ENCODE measurements at regions not wholly inside any gene's neighbourhood (a gene's known extent, or its start where the extent isn't known, plus 50 kb on each side); places are given as distances from the start of the nearest gene placed in this dataset.

- Mint-ChIP-seq H3K4me1 (no peaks in the 10 kb centered on the region), H3K27ac (no peak overlapping the region), H3K4me3 (no peak overlapping the region), H3K36me3 (no peaks in the 10 kb centered on the region), H3K9me3 (no peaks in the 10 kb centered on the region), H3K27me3 (ENCODE audit: low read depth) (peaks cover 7% of the 10 kb centered on the region)
- no peak for DNase-seq (ENCODE audit: low spot score in 2 of 2, unreplicated experiment in 2 of 2)
- TF ChIP-seq CTCF (IDR thresholded peaks at IDR 0.05; ENCODE audit: unreplicated experiment): no peak
Measured at GRCh38 chr6:90765491-90765890, 178.6 kb upstream of the MAP3K7 start.

- Mint-ChIP-seq H3K36me3 (no peaks in the 10 kb centered on the region), H3K9me3 (no peaks in the 10 kb centered on the region), H3K4me1 (no peaks in the 10 kb centered on the region), H3K27ac (no peak overlapping the region), H3K27me3 (ENCODE audit: low read depth) (peaks cover 8% of the 10 kb centered on the region), H3K4me3 (no peak overlapping the region)
- no peak for TF ChIP-seq CTCF (IDR thresholded peaks at IDR 0.05; ENCODE audit: unreplicated experiment)
- no peak for DNase-seq (ENCODE audit: low spot score in 2 of 2, unreplicated experiment in 2 of 2)
Measured at GRCh38 chr6:90764001-90764400, 177.1 kb upstream of the MAP3K7 start.

- DNase-seq (ENCODE audit: low spot score in 2 of 2, unreplicated experiment in 2 of 2): no peak
- no peak for TF ChIP-seq CTCF (IDR thresholded peaks at IDR 0.05; ENCODE audit: unreplicated experiment)
- Mint-ChIP-seq H3K36me3 (no peaks in the 10 kb centered on the region), H3K27ac (no peak overlapping the region), H3K9me3 (no peaks in the 10 kb centered on the region), H3K27me3 (ENCODE audit: low read depth) (peaks cover 10% of the 10 kb centered on the region), H3K4me3 (no peak overlapping the region), H3K4me1 (no peaks in the 10 kb centered on the region)
Measured at GRCh38 chr6:90759664-90760063, 172.8 kb upstream of the MAP3K7 start.

- no peak for TF ChIP-seq CTCF (IDR thresholded peaks at IDR 0.05; ENCODE audit: unreplicated experiment)
- H3K36me3 Mint-ChIP-seq: no peaks in the 10 kb centered on the region
- no peak for DNase-seq (ENCODE audit: low spot score in 2 of 2, unreplicated experiment in 2 of 2)
- H3K27ac Mint-ChIP-seq: no peak overlapping the region
- peaks cover 10% of the 10 kb centered on the region for H3K27me3 Mint-ChIP-seq (ENCODE audit: low read depth)
- H3K4me3 Mint-ChIP-seq: no peak overlapping the region
- no peaks in the 10 kb centered on the region for H3K9me3 Mint-ChIP-seq
- H3K4me1 Mint-ChIP-seq: peaks cover 2% of the 10 kb centered on the region
Measured at GRCh38 chr6:90758741-90759140, 171.9 kb upstream of the MAP3K7 start.

- H3K27me3 Mint-ChIP-seq (ENCODE audit: low read depth): peaks cover 8% of the 10 kb centered on the region
- DNase-seq (ENCODE audit: low spot score in 2 of 2, unreplicated experiment in 2 of 2): no peak
- no peak for TF ChIP-seq CTCF (IDR thresholded peaks at IDR 0.05; ENCODE audit: unreplicated experiment)
- peaks cover 2% of the 10 kb centered on the region for H3K4me1 Mint-ChIP-seq
- no peak overlapping the region for H3K4me3 Mint-ChIP-seq
- no peaks in the 10 kb centered on the region for H3K36me3 Mint-ChIP-seq
- H3K27ac Mint-ChIP-seq: no peak overlapping the region
- no peaks in the 10 kb centered on the region for H3K9me3 Mint-ChIP-seq
Measured at GRCh38 chr6:90753820-90754643, 167.2 kb upstream of the MAP3K7 start.
